Fibroblast of gingiva (primary cell): ENCODE measurements at regions not wholly inside any gene's neighbourhood (a gene's known extent, or its start where the extent isn't known, plus 50 kb on each side); places are given as distances from the start of the nearest gene placed in this dataset.

Source experiments
- DNase-seq: peaks from one replicate; pipeline ENCODE4 v3.0.0-alpha.2; 2011; ENCODE audit warnings: low read depth

DNA sequence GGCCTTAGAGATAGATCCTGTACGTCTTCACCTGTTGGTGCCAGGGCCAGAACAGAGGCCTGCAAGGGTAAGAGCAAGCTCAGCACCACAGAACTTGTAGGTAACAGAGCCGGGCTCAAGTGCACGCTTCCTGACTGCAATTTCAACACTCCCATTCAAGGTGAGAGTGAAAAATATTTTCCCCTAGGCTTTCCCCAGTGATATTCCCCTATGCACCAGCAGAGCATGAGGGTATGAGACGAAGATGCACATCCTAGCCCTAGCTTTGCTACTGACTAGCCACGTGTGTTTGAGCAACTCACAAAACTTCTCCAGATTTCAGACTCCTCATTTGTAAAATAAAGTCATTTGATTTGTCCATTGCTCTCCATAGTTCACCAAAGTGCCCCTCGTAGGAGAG lies 411.6 kb downstream of the ZNF521 start:
- DNase-seq = no peak

GRCh38 chr18:24941174-24941951 lies 410.6 kb downstream of the ZNF521 start:
- no peak for DNase-seq

- DNase-seq = no peak
Observed at GRCh38 chr18:24942144-24942543, 409.8 kb downstream of the ZNF521 start.

- peak; percentile 34 for DNase-seq
Observed at GRCh38 chr18:24947521-24948305, 404.3 kb downstream of the ZNF521 start.

DNA sequence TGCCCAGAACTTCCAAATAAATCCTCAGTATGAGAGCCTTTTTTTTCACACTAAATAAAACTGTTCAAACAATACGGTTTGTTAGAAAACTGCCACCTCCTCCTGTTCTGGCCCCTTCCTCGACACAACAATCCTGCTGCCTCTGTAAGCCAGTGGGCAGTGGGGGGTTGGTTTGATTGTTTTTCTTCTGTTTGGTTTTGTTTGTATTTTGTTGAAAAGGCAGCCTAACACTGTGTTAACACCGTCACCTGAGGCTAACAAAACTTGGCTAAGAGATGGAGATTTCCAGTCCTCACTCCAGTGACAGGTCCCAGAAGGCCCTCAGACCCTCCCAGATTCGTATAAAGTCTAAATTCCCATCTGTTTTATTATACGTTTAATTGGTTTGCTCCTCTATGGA lies 402.1 kb downstream of the ZNF521 start:
- DNase-seq = no peak

DNA sequence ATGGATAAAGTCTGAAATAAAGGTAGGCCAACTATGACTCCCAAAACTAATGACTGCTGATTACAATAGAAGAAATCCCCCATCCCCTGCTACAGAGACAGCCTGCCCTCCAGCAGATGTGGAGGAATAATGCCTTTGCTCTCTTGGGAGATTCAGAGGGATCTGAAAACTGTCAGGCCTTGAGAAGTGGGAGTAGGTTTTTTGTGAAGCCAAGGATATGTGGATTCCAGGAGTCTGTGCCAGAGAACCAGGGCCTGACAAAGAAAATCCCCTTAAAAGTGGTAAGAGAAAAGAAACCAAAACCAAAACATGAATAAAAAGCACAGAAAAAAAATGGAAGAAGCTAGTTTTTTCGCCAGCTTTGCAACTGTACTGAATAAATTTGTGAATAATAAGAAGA lies 397.6 kb downstream of the ZNF521 start:
- no peak for DNase-seq

DNA sequence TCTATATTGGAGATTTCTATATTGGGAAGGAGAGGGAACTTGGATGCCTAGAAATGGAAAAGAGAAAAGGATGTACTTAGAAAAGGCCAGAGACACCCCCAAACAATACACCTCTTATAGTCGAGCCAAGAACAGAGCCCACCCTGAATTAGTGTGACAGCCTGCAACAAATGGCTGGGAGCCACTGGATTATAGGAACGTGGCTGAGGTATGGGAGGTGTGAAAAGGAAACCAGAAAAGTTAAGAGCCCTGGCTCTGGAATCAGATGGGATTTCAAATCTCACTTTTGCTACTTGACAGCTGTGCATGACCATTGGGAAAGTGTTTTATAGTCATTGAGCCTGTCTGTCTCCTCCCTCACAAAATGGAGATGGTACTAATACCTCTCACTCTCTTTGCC lies 394.0 kb downstream of the ZNF521 start:
- no peak for DNase-seq

DNA sequence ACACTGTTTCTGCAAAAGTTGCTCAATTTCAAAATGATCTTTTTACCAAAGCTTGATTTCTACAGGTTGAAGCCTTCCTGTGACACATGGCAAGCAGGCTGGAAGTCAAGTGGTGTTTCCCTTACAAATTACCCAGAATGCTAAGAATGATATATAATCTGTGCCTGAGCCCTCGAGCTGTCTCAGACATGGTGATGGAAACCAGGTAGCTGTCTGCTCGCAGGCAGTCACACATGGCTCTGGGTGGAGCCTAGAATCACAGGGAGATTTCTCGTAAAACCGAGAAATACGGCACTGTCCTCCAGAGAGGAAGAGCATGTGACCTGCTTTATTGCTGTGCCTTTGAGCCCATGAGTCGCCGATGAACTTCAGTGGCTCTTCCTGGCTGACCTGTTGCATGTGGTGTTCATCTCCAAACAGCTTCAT lies 392.9 kb downstream of the ZNF521 start:
- DNase-seq = no peak

DNA sequence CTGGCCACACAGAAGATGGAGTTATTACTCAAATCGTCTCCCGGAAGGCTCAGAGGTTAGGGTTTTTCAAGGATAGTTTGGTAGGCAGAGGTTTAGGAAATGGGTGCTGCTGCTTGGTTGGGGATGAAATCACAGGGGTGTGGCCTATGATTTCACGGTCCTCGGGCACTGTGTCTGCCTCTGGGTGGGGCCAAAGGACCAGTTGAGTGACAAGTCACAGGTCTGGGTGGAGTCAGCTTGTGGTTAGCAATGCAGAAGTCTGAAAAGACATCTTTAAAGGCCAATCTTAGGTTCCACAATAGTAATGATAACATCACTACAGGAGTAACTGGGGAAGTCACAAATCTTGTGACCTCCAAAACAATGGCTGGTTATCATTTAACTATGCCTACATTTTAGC lies 387.8 kb downstream of the ZNF521 start:
- DNase-seq = peak; percentile 30

DNA sequence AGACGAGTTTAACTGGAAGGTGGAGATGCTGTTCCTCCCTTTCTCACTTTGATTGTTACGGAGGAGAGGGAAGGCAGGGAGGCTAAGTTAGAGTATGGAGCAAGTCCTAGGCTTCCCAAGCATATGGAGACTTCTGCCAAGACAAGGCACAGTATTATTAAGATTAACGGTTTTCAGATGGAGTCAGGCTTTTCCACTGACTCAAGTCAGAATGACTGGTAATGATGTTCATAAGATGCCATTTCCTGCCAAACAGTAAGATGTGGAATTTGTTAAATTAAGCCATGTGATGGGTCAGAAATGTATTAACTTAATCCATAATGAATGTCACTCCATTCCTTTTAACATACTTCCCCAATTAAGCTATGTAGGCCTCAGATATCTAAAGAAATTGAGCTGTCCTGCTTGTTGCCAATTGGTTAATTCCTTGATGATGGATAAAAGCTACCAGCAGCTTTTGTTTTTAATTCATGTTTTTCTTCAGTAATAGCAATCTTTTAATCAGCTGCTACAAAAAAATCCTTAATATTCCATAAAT lies 383.7 kb downstream of the ZNF521 start:
- peak; percentile 81 for DNase-seq

DNA sequence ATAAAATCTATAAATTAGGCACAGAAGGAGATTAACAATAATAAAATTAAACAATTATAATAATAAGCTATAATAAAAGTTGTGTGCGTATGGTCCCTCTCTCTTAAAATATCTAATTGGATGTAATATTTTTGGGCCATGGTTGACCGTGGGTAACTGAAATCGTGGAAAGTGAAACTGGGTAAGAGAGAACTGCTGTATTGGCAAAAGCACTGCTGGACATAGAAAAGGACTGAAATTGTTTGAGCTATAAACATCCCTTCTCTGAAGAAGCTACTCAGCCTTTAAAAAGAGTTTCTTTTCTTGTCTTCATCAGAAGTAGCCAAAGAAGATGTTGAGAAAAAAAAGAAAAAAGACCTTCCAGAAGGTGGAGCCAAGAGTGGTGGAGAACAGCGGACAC lies 379.4 kb downstream of the ZNF521 start:
- no peak for DNase-seq

DNA sequence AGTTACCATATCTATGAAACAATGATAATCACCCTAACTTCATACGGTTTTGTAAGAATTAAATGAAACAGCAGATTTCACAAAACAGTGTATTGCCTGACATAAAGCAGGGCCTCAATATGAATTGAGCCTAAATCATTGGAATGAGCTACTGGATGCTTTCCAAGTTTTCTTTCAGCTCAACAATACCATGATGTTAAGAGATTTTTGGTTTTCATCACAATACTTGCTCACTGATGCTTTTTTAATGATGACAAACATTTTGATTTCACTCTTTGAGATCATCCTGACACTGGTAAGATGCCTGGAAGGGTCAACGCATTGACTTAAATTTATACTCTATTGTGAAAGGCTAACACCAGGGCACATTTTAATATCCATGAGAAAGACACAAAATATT lies 377.5 kb downstream of the ZNF521 start:
- no peak for DNase-seq

DNA sequence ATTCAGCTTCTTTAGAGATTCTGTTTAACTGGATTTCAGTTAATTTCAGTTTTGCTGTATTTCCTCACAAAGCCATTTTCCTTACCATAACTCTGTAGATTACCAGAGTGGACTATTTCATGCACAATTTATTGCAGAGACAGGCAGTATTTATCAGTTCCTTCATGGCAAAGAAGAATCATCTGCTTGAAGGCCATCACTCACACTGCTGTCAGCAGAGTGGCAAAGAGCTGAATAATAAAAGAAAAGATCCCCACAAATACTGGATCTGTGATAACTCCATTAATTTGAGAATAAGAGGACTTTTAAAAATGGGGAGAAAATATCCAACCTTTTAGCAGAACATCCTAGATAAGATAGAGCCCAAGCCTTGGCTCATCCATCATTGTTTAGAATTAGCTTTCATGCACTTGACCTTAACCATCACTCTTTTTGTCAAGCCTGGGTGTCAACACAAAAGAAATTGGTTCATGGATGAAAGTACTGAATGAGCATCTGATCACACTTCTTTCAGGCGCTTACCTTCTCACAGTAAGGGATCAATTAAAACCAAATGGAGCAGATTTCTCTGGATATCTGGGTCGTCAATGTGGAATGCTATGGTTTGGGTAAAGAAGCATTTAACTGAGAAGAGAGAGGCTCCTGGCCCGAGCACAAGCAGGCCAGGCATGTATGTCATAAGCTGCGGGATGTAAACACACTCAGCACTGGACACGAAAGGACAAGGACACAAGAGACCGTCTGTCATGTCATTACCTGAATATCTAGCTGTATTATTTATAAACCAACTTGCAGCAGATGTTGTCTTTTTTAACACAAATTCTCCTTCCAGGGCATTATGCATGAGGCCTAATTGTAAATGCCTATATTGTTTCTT lies 376.2 kb downstream of the ZNF521 start:
- DNase-seq = no peak

GRCh38 chr18:24976502-24976901 lies 375.5 kb downstream of the ZNF521 start:
- no peak for DNase-seq

GRCh38 chr18:24979235-24979634 lies 372.7 kb downstream of the ZNF521 start:
- DNase-seq = no peak

- DNase-seq = no peak
Observed at GRCh38 chr18:24982831-24983230, 369.1 kb downstream of the ZNF521 start.

DNA sequence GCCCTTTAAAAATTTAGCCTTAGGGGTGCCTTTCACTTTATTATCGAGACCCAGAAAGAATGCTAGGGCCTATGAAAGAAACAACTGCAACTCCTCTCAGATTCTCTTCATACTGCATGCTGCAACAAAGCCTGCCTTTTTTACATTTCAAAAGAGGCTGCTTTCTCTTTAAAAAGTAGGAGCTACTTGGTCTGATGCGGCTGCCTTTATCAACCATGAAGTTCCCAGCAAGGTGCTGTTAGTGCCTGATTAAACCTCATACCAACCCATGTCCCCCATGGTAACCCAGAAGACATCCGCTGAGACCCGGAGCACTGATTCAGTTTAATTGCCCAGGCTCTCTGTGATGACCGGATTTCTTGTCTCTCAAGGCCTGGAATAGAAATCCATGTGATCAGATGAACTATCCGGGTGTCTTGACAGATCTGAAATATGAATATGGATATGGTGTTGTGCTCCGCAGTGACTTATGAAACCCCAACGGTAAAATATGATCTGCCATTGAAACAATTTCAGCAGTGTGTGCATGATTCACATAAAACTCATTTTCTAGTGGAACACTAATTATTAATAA lies 368.3 kb downstream of the ZNF521 start:
- DNase-seq = no peak

DNA sequence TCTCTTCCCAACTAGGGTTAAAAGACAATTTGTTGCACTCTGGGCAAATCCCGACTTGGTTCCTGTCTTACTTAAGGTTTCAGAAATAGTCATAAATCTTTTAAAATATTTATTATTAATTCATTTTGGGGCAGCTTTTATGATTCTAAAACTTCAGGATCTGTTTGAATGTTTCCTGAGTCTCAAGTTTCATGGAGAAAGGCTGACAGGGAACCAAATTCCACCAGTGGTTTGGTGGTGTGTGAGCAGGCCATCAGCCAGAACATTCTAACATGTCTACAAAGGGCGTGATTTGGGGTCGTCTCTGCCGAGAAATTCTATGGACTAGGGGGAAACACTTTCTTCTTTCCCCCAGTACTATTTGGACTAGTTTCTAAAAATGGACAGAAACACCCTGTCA lies 366.4 kb downstream of the ZNF521 start:
- DNase-seq = no peak

DNA sequence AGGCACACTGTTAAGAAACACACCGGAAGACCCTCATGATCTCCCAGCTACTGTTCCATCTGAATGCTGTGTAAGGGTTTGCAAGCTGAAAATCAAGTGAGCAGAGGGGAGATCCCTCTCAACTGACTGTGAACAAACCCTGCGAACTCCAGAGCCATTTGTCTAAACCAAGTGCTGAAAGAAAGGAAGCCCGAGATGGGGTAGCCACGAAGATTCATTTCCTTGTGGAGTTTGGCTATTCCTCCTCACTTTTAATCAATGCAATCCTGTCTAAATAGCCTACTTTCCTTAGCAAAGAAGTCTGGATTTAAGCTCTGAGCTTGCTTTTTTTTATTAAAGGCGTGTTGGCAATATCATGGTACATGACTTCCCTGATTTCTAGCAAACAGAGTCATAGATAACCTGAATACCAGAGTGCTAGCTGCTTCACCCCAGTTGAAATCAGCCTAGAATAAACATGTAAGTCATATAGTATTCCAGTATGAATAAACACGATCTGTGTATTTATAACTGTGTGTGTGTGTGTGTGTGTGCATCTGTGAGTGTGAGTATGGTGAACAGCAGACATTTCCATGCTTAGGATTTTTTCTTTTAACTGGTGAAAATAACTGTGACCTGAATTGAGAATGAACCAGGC lies 365.2 kb downstream of the ZNF521 start:
- peak; percentile 11 for DNase-seq

- DNase-seq = peak; percentile 66
Observed at GRCh38 chr18:24987303-24988252, 364.4 kb downstream of the ZNF521 start.
